ENCODE measurements at regions not wholly inside any gene's neighbourhood (a gene's known extent, or its start where the extent isn't known, plus 50 kb on each side); places are given as distances from the start of the nearest gene placed in this dataset.

GRCh38 chr2:204336153-204336744 lies 209.0 kb upstream of the PARD3B start:
- H3K4me2 ChIP-seq (ENCODE audit: low read depth, low read length, poor library complexity, severe bottlenecking) = no peak overlapping the region
- TF ChIP-seq EZH2phosphoT487 (IDR thresholded peaks at IDR 0.05; ENCODE audit: borderline replicate concordance) (no peak), CTCF (conservative IDR thresholded peaks at IDR 0.05; ENCODE audit: low read length) (no peak)
- H3K9me2 ChIP-seq (replicated peaks; ENCODE audit: low read depth, low read length) = no peaks in the 10 kb centered on the region
- H3K9ac ChIP-seq (ENCODE audit: low read depth, low read length, poor library complexity, severe bottlenecking) = no peak overlapping the region
- H4K20me1 ChIP-seq (ENCODE audit: insufficient read depth, low read length, poor library complexity, severe bottlenecking) = no peaks in the 10 kb centered on the region
- no peaks in the 10 kb centered on the region for H3F3A ChIP-seq (ENCODE audit: low read depth)
- no peaks in the 10 kb centered on the region for H3K27me3 ChIP-seq (ENCODE audit: insufficient read depth, low read length, poor library complexity, severe bottlenecking)
- no peak overlapping the region for H2AFZ ChIP-seq (ENCODE audit: low read length)
- no peaks in the 10 kb centered on the region for H3K79me2 ChIP-seq (ENCODE audit: insufficient read depth, low read length)
- no peaks in the 10 kb centered on the region for H3K9me3 ChIP-seq (ENCODE audit: insufficient read depth, low read depth, low read length)
- no peaks in the 10 kb centered on the region for H3K36me3 ChIP-seq (ENCODE audit: insufficient read depth, low read length)
- H3K4me1 ChIP-seq (ENCODE audit: insufficient read depth, low read length, poor library complexity, severe bottlenecking) = no peaks in the 10 kb centered on the region
- no peak overlapping the region for H3K4me3 ChIP-seq (ENCODE audit: low read length, poor library complexity, severe bottlenecking)

GRCh38 chr2:204337638-204338037 lies 207.6 kb upstream of the PARD3B start:
- Histone ChIP-seq H4K20me1 (ENCODE audit: insufficient read depth, low read length, poor library complexity, severe bottlenecking) (no peaks in the 10 kb centered on the region), H3K27me3 (ENCODE audit: insufficient read depth, low read length, poor library complexity, severe bottlenecking) (no peaks in the 10 kb centered on the region), H3K4me1 (ENCODE audit: insufficient read depth, low read length, poor library complexity, severe bottlenecking) (no peaks in the 10 kb centered on the region), H3K9me3 (ENCODE audit: insufficient read depth, low read depth, low read length) (no peaks in the 10 kb centered on the region), H3K9me2 (replicated peaks; ENCODE audit: low read depth, low read length) (no peaks in the 10 kb centered on the region), H3F3A (ENCODE audit: low read depth) (no peaks in the 10 kb centered on the region), H3K4me2 (ENCODE audit: low read depth, low read length, poor library complexity, severe bottlenecking) (no peak overlapping the region), H2AFZ (ENCODE audit: low read length) (no peak overlapping the region), H3K9ac (ENCODE audit: low read depth, low read length, poor library complexity, severe bottlenecking) (no peak overlapping the region), H3K79me2 (ENCODE audit: insufficient read depth, low read length) (no peaks in the 10 kb centered on the region), H3K36me3 (ENCODE audit: insufficient read depth, low read length) (no peaks in the 10 kb centered on the region), H3K4me3 (ENCODE audit: low read length, poor library complexity, severe bottlenecking) (no peak overlapping the region)
- TF ChIP-seq CTCF (conservative IDR thresholded peaks at IDR 0.05; ENCODE audit: low read length) = no peak
- no peak for TF ChIP-seq EZH2phosphoT487 (IDR thresholded peaks at IDR 0.05; ENCODE audit: borderline replicate concordance)

- Histone ChIP-seq H3K27me3 (ENCODE audit: insufficient read depth, low read length, poor library complexity, severe bottlenecking) (no peaks in the 10 kb centered on the region), H4K20me1 (ENCODE audit: insufficient read depth, low read length, poor library complexity, severe bottlenecking) (no peaks in the 10 kb centered on the region), H3K9me2 (replicated peaks; ENCODE audit: low read depth, low read length) (no peaks in the 10 kb centered on the region), H3K79me2 (ENCODE audit: insufficient read depth, low read length) (no peaks in the 10 kb centered on the region), H3K4me1 (ENCODE audit: insufficient read depth, low read length, poor library complexity, severe bottlenecking) (no peaks in the 10 kb centered on the region), H3K36me3 (ENCODE audit: insufficient read depth, low read length) (no peaks in the 10 kb centered on the region), H3K4me3 (ENCODE audit: low read length, poor library complexity, severe bottlenecking) (no peak overlapping the region), H2AFZ (ENCODE audit: low read length) (no peak overlapping the region), H3K4me2 (ENCODE audit: low read depth, low read length, poor library complexity, severe bottlenecking) (no peak overlapping the region), H3K9me3 (ENCODE audit: insufficient read depth, low read depth, low read length) (no peaks in the 10 kb centered on the region), H3K9ac (ENCODE audit: low read depth, low read length, poor library complexity, severe bottlenecking) (no peak overlapping the region), H3F3A (ENCODE audit: low read depth) (no peaks in the 10 kb centered on the region)
- TF ChIP-seq CTCF (conservative IDR thresholded peaks at IDR 0.05; ENCODE audit: low read length) (no peak), EZH2phosphoT487 (IDR thresholded peaks at IDR 0.05; ENCODE audit: borderline replicate concordance) (no peak)
These were observed 206.0 kb upstream of the PARD3B start for GRCh38 chr2:204339212-204339715.
